Forelimb muscle (tissue), 1 donor: ENCODE measurements at regions not wholly inside any gene's neighbourhood (a gene's known extent, or its start where the extent isn't known, plus 50 kb on each side); places are given as distances from the start of the nearest gene placed in this dataset.

Experiments used
- DNase-seq: peaks from one replicate; pipeline ENCODE4 v3.0.0-alpha.2; 2013; ENCODE audit warnings: low read depth

DNA sequence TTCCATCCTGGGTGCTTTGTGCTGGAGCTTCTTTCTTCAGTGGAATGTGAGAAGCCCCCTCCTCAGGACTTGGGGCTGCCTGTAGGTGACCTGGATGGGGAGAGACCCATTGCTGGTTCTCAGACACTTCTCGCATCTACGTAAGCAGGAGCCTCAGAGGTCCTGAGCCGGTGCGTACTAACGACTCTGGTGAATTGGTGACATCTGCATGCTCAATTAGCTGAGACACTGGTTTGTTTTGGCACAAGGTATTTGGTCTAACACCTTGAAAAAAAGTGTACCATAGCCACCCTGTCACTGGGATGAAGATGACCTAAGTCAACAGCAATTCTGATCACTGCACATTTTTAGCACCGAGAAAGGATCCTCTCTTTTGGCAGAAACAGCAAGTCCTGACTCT is 57.7 kb downstream of the LRRC30 start:
- no peak for DNase-seq

DNA sequence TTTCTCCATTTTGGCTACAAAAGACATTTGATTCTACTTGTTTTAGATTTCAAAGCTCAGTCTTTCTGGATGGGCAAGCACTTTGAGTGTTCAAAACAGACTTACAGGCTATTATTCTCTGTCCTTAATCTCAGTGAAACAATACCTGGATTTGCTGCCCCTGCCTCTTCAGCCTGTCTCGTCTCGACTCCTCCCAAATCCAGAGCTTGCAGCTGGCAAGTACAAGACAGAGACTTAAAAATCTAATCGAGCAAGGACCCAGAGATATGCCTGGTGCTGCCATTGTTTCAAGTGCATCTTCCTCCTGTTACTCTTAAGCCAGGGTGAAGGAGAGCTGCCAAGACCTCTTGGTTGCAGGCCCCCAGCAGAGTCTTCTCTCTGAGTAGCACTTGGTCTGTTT is 59.2 kb downstream of the LRRC30 start:
- DNase-seq = no peak

DNA sequence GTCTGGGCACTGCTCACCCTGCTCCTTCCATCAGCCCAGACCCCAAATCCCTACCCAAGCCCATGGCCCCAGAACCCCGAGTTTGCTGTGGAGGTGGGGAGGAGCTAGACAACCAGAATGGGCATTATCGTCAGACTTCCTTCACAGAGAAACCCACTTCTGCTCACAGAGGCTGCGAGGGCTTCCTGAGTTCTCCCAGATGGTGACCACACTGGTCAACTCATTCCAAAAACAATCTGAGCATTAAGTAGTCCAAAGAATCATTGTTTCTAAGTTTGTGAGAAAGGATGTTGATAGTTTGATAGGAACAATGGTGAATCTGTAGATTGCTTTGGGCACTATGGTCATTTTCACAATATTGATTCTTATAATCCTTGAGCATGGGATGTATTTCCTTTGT is 60.2 kb downstream of the LRRC30 start:
- DNase-seq = no peak

DNA sequence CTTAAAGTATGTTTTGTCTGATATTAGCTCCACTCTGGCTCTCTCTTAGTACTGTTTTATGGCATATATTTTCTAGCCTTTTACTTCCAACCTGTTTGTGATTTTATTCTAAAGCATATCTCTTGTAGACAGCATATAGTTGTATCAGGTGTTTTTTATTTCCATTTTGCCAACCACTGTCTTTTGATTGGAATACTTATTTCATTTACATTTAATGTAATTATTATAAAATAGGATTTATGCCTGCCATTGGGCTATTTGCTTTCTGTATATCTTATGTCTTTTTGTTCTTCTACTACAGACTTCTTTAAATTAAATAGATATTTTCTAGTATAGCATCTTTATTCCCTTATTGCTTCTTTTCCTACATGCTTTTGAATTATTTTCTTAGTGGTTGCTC is 67.3 kb downstream of the LRRC30 start:
- DNase-seq = no peak

DNA sequence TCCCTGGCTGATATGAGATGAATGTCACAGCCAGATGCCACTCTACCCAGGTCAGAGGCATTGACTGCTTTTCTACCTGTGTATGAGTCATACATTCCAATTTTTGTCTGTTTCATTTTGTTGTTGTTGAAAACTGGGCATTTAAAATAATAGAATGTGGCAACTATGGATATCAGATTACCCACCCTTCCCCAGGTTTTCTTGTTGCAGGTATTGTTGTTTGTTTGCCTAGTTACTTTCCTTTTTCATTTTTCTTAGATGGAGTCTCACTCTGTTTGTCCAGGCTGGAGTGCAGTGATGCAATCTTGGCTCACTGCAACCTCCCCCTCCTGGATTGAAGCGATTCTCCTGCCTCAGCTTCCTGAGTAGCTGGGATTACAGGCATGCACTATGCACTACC is 70.2 kb downstream of the LRRC30 start:
- no peak for DNase-seq

DNA sequence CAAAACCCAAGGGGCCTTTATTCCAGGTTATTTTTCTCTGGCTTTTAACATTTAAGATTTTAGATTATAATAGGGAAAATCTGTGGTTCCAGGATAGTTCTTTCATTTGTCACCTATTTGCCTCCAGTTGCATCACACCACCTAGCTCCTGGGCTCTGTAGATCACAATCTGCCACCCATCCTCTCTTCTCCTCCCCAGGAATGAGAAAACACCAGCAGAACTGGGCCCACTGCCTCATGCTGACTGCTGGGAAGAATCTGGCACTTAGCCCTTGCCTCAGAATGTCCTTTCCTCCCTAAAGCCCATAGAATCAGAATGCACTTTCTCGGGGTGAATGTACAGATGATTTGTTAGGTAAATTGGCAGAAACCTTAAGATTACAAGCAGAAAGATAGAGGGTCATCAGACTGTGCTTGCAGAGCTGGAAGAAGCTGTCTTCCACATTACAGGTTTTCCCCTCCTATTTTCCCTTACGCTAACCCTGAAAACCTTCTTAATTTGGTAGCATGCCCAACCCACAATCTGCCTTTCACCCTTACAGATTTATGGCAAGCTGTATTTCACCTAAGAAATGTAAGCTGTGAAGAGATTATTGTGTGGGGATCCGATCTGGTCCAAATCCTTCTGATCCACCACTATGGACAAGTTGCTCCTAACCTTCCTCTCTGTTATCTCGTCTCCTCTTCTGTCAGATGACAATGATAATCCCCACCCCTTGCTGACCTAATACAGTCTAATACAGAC is 72.6 kb downstream of the LRRC30 start:
- no peak for DNase-seq

DNA sequence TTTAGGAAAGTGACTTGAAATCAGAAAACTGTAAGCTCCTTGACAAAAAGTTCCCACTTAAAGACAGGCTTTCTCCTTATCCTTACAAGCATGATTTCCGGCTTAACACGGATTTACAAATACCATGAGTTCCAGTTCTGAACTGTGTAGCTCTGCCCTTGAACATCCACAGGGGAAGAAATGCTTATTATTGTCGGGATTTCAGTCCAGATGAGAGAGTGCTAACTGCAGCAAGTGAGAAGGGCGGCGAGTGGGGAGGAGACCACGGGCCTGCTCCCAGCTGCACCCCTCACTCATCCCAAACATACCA is 73.1 kb downstream of the LRRC30 start:
- DNase-seq = no peak

DNA sequence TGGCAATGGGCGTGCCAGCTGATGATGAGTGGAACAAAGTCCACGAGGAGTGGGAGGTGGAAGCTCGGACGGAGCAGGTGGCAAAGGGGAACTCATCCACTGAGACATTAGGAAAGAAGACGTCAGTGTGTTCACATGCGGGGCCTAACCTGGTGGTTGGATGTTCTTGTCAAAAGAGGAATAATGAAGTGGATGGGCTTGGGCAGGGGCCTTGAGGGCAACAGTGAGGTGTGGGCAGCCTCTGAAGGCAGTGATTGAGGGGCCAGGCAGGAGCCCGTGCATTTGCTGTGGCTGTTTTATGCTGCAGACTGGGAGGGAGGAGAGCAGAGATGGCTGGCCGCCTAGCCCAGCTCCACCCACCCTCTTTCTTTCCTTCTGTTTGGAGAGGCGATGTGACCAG is 74.5 kb downstream of the LRRC30 start:
- DNase-seq = no peak

DNA sequence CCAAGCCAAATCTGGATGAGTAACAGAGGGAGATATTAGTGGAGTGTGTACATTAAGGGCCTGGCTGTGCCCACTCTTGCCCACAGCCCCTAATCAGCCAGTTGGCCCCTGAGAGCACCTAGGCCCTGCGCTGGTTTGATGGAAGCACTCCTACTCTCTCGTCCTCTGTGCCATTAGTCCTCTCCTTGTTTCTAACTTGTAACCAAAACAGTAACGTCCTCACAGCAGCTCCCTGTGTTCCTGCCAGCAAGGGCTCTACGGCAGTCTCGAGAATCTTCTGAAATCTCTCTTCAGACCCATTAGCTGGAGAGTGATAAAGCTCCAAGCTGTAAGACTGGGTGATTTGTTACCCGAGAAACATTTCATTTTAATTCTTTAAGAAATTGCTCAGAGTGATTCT is 76.1 kb downstream of the LRRC30 start:
- DNase-seq = peak; percentile 6

DNA sequence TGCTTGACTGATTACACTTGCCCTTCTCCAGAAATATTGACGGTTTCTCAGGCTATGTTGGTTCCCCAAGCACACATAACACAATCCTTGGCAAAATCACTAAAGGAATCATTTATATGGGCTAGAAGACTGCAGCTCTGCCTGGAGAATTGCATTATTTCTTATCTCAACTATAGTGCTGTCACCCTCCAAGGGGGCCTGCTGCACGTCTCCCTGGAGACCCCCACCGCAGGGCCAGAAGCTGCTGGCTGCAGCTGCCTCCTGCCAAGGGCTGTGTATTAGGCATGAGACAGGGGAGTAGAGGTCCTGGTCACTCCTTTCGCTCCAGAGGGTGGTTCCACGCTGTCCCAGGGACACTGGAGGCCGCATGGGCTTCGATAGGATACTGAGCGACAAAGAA is 76.6 kb downstream of the LRRC30 start:
- DNase-seq = peak; percentile 6

DNA sequence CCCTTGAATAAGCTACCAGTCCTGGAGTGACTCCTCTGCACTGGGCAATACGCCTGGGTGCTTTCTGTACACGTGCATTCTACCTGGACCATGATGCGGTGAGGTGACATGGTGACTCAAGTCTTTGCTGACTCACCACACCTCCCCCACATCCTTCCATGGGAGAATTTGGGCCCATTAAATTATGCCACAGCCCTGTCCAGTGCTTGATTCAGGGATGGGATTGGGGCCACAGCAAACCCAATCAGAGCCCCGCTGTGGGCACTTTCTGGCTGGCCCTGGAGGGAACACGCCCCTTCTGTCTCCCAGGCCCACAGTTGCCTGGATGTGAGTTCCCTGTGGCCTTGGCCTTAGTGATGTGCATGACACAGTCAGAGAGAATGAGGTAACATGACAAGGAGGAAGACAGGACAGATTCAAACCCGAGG is 86.9 kb downstream of the LRRC30 start:
- DNase-seq = no peak

DNA sequence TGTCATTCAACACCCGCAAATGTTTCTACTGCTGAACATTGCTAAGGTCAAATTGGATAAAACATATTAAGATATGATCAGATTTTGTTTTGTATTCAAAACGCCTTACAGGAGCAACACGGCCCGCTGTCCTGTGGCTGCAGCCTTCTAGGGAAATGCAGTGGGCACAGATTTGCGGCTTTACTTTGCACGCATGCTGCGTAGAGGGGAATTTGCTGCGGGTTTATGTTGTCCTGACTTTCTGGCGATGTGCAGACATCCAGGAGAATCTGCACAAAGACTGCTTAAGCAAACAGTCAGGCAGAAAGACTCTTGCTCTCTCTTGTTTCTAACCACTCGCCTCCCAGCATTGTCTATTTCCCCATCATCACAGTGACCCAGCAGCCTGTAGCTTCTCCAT is 88.3 kb downstream of the LRRC30 start:
- DNase-seq = no peak

DNA sequence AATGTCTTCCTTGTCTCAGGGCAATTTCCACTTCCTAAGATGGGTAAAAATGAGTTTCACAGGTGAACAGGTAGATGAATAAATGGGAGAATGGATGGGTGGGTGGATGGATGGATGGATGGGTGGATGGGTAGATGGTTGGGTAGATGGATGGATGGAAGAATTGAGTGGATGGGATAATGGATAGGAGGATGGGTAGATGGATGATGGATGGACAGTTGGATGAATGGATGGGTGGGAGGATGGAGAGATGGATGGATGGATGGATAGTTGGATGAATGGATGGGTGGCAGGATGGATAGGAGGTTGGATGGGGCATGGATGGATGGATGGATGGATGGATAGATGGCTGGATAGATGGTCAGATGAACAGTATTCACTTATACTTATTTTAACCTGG is 90.9 kb downstream of the LRRC30 start:
- DNase-seq = no peak

DNA sequence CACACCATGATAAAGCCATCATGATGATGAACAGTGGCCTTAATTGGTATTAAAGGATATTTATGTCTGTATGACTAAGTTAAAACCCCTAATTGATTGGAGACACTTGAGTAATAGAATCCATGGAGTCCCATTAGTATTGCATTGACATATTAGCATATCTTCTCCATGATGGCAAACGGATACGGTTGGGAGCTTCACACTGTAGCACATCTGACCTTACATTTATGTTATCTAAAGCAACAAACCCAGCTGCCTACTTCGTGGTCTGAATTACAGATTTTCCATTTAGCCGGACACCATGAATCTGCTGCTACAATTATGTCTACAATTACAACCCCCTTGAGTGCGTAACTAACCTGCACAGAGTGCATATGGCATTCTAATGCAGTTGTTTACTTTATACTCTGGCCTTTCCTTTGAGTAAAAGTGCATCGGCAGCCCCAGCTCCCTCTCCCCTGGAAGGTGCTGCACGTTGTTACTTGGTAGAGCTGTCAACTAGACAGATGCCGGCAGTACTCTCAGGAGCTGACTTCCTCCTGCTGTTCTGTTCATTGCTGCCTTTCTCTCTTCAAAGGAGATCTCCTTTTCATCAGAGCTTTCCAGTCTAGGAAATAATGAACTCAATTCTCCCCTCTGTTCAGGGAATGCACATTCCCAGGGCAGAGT is 92.1 kb downstream of the LRRC30 start:
- no peak for DNase-seq

DNA sequence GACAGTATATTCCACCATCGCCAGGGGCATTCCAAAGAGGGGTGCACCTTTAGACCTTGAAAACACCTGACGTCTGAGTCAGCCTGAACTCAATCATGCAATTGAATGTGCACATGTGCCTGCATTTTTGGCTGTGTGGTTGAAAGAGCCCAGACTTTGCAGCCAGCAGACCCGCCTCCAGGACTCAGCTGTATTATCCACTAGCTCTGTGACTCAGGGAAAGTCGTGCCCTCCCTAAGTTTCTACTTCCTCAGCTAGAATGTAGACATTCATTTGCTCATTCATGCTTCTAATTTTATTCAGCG is 94.2 kb downstream of the LRRC30 start:
- no peak for DNase-seq

DNA sequence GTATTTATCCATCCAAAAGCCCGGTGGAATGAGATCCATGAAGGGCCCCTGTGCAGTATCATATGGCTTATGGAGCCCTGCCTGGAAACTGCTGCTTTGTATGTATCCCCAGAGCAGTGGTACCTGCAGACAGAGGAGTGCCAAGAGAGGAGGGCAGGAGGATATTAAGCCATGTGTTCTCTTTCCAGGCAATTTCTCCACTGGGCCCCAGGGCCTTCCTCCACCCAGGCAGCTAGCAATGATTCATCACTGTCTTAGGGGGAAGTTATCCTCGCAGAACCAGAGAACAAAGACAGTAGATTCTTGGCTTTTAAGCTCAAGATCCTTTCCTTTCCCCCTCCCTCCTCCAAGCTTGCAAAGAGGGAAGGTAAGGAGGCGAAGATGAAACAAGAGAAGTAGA is 98.1 kb downstream of the LRRC30 start:
- no peak for DNase-seq

DNA sequence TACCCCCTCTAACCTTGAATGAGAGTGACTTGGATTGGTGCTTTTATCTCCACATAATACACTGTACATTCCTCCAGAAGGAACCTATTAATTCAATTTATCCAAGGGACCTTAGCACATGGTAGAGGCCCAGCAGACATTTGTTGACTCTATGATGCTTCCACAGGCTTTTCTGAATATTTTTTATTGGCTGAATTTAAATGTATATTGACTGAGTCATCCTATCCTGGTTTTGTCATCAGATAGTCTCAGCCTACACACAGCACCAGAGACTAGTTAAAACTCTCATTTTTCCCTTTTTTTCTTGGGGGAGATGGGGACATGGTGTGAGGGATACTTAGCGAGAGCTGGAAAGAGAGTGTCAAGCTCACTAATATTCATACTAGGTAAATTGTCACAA is 101.6 kb downstream of the LRRC30 start:
- no peak for DNase-seq

DNA sequence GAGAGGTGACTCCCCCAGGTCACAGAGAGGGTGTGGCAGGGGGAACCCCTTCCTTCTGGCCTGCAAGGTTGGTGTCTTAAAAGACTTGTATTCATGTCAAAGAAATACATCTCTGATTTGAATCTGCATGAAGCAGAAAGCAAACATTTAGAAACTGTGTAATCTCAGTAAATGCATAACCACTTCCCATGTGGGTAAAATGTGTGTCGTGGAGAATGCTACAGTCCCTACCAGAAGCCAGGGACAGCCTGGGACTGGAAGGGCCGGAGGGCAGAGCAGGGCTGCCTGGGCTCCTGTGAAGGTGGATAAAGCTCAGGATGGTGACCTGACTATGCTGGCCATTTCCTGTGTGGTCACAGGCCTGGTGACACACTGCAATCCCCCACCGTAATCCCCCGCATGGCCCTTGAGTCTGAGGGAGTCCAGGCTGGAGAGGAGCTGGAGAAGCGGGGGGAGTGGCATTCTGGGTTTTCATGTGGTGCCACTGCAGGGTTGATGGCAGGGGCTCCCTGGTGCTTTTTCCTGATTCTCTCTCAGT is 102.2 kb downstream of the LRRC30 start:
- DNase-seq = no peak

DNA sequence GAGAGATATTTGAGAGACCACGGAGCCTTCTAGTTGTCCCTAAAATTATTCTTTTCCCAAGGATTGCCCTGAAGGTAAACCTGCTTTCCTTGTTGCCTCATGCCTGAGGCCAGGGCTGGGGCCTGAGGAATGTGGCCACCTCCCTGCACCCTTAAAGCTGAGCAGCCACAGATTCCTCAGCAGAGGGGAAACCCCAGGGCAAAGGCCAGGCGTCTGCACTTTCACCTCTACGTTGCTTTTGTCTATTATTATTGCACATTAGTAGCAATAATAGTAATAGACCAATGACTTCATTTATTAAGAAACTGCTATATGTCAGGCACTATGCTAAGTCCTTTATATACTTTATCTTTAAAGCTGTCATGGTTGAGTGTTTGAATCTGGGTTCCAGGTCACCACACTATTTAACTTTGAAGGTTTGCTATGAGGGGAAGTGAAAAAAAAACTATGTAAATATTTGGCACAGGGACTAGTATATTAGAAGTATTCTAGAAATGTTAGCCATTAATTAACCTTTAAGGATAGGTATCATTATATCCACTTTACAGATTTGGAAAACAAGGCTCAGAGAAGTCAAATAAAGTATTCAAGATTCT is 104.2 kb downstream of the LRRC30 start:
- no peak for DNase-seq

DNA sequence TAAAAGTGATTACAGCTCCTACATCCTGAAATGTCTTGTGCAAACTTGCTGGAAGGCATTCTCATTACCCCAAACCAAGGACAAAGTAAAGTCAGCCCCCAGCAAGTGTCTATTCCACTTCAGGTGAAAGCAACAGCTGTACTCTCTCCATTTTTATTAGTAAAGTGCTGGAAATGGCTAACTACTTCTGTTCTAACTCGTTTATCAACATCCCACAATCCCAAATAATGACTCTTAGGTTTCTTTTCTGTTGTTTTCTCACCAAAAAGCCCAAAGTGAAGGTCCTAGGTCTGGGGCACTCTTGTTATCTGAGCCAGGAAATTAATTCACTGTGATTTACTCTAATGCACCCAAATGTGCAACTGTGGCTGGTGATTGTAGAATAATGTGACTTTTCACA is 105.7 kb downstream of the LRRC30 start:
- no peak for DNase-seq

DNA sequence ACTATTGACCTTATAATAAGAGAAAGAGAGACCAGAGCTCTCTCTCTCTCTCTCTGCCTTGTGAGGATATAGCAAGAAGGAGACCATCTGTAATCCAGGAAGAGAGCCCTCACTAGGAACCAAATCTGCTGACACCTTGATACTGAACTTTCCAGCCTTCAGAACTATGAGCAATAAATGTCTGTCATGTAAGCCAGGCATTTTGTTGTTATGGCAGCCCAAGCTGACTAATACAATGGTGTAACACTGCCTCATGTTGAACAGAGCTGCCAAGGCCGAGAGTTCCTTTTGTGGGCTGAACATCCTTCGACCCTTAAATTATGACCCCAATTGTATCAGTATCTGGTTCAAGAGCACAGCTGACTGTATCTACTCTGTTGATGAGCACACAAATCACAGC is 108.0 kb downstream of the LRRC30 start:
- DNase-seq = no peak

DNA sequence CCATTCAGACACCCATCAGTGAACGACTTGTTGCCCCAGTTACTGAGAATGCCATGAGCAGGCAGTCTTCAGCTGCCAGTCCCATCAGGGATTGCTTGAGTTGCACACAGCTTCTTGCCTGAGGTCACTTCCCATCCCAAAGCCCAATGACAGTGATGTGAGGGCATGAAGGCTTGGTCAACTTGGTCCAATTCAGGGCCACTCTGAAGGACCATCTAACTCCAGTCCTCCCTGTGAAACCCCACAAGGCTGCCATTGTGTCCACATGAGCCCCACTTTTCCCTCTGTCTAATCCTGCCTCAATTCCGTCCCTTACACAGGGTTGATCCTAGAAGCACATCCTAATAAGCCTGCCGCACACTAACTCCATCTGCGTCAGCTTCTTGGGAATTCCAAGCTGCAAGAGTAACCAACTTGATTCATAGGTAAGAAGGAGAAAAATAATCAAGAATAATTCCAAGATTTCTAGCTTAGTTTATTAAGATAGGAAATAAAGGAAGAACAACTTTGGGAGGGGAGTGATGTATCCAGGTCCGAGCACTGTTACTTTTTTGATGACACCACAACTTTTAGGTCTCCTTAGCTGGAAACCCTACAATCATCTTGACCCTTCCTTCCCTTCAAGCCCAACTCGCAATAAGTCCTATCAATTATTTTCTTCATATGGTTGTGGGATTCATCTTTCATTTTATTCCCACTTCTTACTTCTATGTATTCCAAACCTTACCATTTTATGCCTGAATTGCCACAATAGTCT is 110.9 kb downstream of the LRRC30 start:
- no peak for DNase-seq
